Spleen (tissue), 7 donors: ENCODE measurements at regions not wholly inside any gene's neighbourhood (a gene's known extent, or its start where the extent isn't known, plus 50 kb on each side); places are given as distances from the start of the nearest gene placed in this dataset.

ENCODE experiments used
- CTCF ChIP-seq, 11 experiments: fragments of 200-600 bp in 7 of 11; fragments of 450-650 bp in 4 of 11; sonication (generic) in 4 of 11; IDR thresholded peaks in 8 of 11; conservative IDR thresholded peaks in 3 of 11; 1 replicate in 7 of 11; 2 replicates in 4 of 11; pipeline versions ENCODE4 v1.4.0 to v1.8.0; 2016 to 2021; ENCODE audit warnings: antibody characterized with exemption in 11 of 11, inconsistent platforms in 4 of 11, mild to moderate bottlenecking in 1 of 11
- POLR2A ChIP-seq, 3 donors: fragments of 450-650 bp; IDR thresholded peaks; one replicate each; pipeline ENCODE4 v1.5.1; 2017; ENCODE audit warnings: antibody characterized with exemption in 3 of 3, mild to moderate bottlenecking in 1 of 3
- donor health status: DM: no; HTN: no; CAD: no; lungs with moderate emphysema.
- donor health status: DM: no; HTN: no; CAD: no.
- donor health status: DM: no; HTN: no; CAD: no.

GRCh38 chr10:63781226-63781625 lies 260.0 kb downstream of the REEP3 start:
- no peak for TF ChIP-seq CTCF (IDR thresholded peaks at IDR 0.05 in 8 of 11, conservative IDR thresholded peaks at IDR 0.05 in 3 of 11)
- no peak for TF ChIP-seq POLR2A (IDR thresholded peaks at IDR 0.05)
